Naive B cell (primary cell): ENCODE measurements at regions not wholly inside any gene's neighbourhood (a gene's known extent, or its start where the extent isn't known, plus 50 kb on each side); places are given as distances from the start of the nearest gene placed in this dataset.
"Not testable (repeated sequence)": the region's sequence is repeated elsewhere in the genome, so short reads cannot be mapped to it uniquely, and the experiment has no call there.

Experiments used
- ATAC-seq, 2 donors: fragments of 150-1000 bp; cut with Tn5 transposase; 2 replicates each; pipeline ENCODE4 v1.10.0; 2021; ENCODE audit warnings: low read depth in 2 of 2, mild to moderate bottlenecking in 2 of 2, moderate library complexity in 2 of 2
- DNase-seq: peaks from one replicate; pipeline ENCODE4 v3.0.0; 2022
- H3K27ac Mint-ChIP-seq, 6 donors: one replicate each; pipeline ENCODE4 v1.8.0; 2020 to 2022; ENCODE audit warnings: mild to moderate bottlenecking in 6 of 6, mixed read lengths in 6 of 6, moderate library complexity in 5 of 6, inconsistent platforms in 2 of 6
- H3K27me3 Mint-ChIP-seq, 3 donors: one replicate each; pipeline ENCODE4 v1.8.0; 2021 to 2022; ENCODE audit warnings: mixed read lengths in 3 of 3, mild to moderate bottlenecking in 1 of 3
- H3K36me3 Mint-ChIP-seq, 2 donors: one replicate each; pipeline ENCODE4 v1.8.0; 2020 to 2022; ENCODE audit warnings: mixed read lengths in 2 of 2, inconsistent platforms in 1 of 2, mild to moderate bottlenecking in 1 of 2
- H3K4me1 Mint-ChIP-seq, 3 donors: one replicate each; pipeline ENCODE4 v1.8.0; 2020 to 2022; ENCODE audit warnings: mixed read lengths in 3 of 3, inconsistent platforms in 1 of 3, mild to moderate bottlenecking in 1 of 3, moderate library complexity in 1 of 3
- H3K4me3 Mint-ChIP-seq, 8 donors: one replicate each; pipeline ENCODE4 v1.8.0; 2020 to 2022; ENCODE audit warnings: mild to moderate bottlenecking in 8 of 8, mixed read lengths in 8 of 8, moderate library complexity in 8 of 8, inconsistent platforms in 2 of 8
- H3K9me3 Mint-ChIP-seq, 7 donors: one replicate each; pipeline ENCODE4 v1.8.0; 2020 to 2022; ENCODE audit warnings: mixed read lengths in 7 of 7, mild to moderate bottlenecking in 5 of 7, inconsistent platforms in 2 of 7, moderate library complexity in 1 of 7

DNA sequence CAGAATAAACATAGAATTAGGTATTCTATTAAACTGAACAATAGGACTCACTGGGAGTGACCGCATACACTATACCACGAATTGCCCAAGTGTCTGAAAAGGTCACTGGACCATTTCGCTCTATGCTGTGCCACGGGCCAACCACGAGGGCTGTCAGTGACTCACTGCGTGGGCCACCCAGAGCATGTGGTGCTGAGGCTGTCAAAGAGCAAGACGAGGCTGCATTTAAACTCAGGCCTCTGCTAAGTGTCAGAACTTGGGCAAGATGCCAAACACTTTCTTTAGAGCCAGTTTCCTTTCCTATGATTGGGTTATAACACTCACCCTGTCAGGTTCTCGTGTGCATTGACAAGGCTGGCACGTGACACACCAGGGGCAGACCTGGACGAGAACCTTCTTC is 97.5 kb downstream of the SH3YL1 start:
- DNase-seq (no peak), ATAC-seq (no peak)
- no peaks in the 10 kb centered on the region for H3K4me1 Mint-ChIP-seq
- H3K4me3 Mint-ChIP-seq, result no peak overlapping the region
- H3K27me3 Mint-ChIP-seq, result peaks cover 32 to 52% (median 49%) of the 10 kb centered on the region in 3 donors
- no peak overlapping the region for H3K27ac Mint-ChIP-seq
- H3K36me3 Mint-ChIP-seq, result no peaks in the 10 kb centered on the region
- H3K9me3 Mint-ChIP-seq, result peaks cover 0 to 4% (median 0%) of the 10 kb centered on the region in 7 donors

DNA sequence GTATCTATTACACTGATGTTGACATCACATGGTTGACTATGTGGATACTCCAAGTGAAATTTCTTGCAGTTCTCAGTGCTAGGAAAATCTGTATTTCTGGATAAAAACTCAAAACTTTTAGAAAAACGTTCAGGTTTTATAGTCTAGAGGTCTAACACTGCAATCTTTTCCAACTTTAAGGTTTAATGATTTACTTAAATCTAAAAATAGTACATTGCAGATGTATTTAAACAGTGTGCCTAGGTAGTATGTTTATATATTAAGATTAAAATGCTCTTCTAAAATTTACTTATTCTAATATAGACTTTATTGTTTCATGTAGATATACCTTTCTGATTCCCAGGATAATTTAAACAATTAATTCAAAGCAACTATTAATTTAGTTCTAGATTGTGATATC is 98.3 kb downstream of the SH3YL1 start:
- Mint-ChIP-seq H3K9me3 (peaks cover 0 to 4% (median 0%) of the 10 kb centered on the region in 7 donors), H3K4me1 (no peaks in the 10 kb centered on the region), H3K27ac (no peak overlapping the region), H3K27me3 (peaks cover 32 to 52% (median 50%) of the 10 kb centered on the region in 3 donors), H3K36me3 (no peaks in the 10 kb centered on the region), H3K4me3 (no peak overlapping the region)
- DNase-seq (no peak), ATAC-seq (no peak)

DNA sequence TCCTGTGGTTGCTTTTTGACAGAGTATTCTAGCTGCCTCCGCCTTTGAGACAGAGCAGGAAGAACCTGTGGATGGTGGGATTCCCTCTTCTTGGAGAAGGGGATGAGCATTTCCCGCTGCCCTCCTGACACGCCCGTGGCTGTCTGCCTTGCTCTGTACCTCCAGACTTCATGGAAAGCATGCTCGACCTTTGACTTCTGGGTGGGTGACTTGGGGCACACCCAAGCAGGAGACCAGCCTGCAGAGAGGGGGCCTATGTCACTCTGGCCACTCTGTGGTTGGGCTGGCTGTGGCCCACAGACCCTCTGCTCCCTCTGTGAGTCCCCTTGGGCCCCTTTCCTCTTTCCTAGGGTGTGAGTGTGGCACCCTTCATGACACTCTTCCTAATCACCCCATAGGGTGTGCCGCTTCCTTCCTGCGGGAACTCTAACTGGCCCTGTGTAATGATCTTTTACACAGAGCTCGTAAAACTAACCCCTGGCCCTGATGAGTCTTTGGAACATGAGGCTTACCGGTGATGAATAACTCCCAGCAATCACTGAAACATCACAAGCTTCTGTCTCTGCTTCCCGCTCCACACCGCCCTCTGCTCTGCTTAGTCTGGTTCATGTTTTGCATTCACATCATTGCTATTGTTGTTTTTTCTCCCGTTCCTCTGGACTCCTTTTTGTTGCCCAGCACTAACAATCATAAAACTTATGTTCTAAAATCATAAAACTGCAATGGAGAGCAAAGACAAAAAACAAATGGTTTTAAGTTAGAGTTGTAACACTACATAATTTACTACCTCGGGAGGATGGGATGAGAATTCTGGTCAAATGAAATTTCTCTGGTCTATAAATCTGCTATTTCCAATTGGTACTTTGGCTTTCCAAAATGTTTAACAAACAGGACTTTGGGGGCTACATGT is 101.1 kb downstream of the SH3YL1 start:
- Mint-ChIP-seq H3K27me3 (peaks cover 16 to 47% (median 41%) of the 10 kb centered on the region in 3 donors), H3K9me3 (peaks cover 0 to 4% (median 0%) of the 10 kb centered on the region in 7 donors), H3K36me3 (no peaks in the 10 kb centered on the region), H3K27ac (no peak overlapping the region), H3K4me3 (no peak overlapping the region), H3K4me1 (no peaks in the 10 kb centered on the region)
- DNase-seq, result no peak
- ATAC-seq, result no peak

DNA sequence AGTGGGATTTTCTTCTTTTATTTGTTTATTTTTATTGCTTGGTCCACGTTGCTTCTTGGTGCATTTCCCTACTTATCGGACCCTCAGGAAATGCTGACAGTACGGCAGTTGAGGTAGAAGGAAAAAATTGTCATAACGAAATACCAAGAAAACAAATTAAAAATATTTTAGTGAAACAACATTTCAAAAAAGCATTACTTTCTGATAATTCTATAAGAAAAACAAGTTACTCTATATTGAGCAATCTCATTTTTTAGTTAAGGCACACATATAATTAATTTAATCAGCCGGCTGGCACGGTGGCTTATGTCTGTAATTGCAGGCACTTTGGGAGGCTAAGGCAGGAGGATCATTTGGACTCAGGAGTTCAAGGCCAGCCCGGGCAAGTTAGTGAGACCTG is 102.1 kb downstream of the SH3YL1 start:
- Mint-ChIP-seq H3K4me1 (no peaks in the 10 kb centered on the region), H3K9me3 (peaks cover 0 to 4% (median 0%) of the 10 kb centered on the region in 7 donors), H3K4me3 (no peak overlapping the region), H3K27ac (no peak overlapping the region), H3K27me3 (peaks cover 16 to 41% (median 35%) of the 10 kb centered on the region in 3 donors), H3K36me3 (no peaks in the 10 kb centered on the region)
- no peak for ATAC-seq
- DNase-seq, result no peak

DNA sequence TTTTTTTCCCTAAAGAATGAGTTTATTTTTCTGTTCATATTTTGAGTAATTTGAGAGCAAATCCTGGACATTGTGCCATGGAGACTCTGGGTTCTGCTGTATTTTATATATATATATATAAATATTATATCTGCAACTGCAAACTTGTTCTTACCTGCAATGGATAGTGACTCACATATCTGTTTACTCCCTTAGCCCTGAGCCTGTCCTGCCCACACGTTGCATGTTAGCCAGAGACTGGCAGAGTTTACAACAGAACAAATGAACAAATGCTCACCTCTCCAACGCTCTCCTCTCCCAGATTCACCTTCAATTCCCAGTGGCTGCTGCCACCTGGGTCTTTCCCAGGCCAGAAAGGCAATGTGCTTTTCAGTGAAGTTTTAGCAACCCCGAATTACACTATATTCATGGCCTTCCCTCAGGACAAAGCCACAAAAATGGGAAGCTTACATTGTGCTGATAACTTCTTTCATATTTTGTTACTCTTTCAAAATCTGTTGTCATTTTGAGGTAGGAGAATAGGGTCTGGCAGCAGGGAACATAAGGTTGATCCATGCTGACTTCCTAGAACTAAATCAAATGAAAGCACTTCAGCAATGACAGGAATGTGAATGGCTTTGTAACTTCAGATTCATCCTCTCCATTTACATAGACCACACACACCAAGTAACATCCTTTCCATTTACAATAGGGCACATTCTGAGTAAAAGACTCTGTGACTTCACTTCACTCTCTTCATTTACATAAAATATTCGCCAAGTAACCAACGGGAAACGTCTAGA is 105.4 kb upstream of the FAM110C start:
- Mint-ChIP-seq H3K27ac (no peak overlapping the region), H3K27me3 (peaks cover 26 to 62% (median 32%) of the 10 kb centered on the region in 3 donors), H3K36me3 (no peaks in the 10 kb centered on the region), H3K9me3 (no peaks in the 10 kb centered on the region), H3K4me1 (no peaks in the 10 kb centered on the region), H3K4me3 (no peak overlapping the region)
- ATAC-seq, result no peak
- no peak for DNase-seq

DNA sequence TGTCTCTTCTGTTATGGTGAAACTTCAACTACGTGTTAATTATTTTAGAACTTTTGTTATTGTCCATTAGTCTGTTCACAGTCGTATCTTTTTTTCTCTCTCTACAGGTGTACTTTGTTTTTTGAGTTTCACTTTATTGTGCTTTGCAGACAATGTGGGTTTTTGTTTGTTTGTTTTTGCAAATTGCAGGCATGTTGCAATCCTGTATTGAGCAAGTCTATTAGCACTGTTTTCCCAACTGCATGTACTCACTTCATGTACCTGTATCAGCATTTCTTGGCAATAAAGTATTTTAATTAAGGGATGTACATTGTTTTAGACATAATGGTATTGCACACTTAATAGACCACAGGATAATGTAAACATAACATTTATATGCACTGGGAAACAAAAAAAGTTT is 99.1 kb upstream of the FAM110C start:
- H3K9me3 Mint-ChIP-seq, result no peaks in the 10 kb centered on the region
- no peak for ATAC-seq
- no peaks in the 10 kb centered on the region for H3K4me1 Mint-ChIP-seq
- H3K4me3 Mint-ChIP-seq, result no peak overlapping the region
- peaks cover 16 to 37% (median 34%) of the 10 kb centered on the region in 3 donors for H3K27me3 Mint-ChIP-seq
- H3K36me3 Mint-ChIP-seq, result no peaks in the 10 kb centered on the region
- no peak overlapping the region for H3K27ac Mint-ChIP-seq
- no peak for DNase-seq

DNA sequence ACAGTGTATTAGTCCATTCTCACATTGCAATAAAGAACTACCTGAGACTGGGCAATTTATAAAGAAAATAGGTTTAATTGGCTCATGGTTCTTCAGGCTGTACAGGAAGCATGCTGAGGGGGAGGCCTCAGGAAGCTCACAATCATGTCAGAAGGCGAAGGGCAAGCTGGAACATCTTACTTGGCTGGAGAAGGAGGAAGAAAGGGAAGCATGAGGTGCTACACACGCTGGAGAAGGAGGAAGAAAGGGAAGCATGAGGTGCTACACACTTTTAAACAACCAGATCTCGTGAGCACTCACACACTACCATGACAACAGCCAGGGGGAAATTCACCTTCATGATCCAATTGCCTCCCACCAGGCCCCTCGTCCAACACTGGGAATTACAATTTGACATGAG is 95.3 kb upstream of the FAM110C start:
- peaks cover 16 to 41% (median 20%) of the 10 kb centered on the region in 3 donors for H3K27me3 Mint-ChIP-seq
- H3K9me3 Mint-ChIP-seq, result no peaks in the 10 kb centered on the region
- H3K4me1 Mint-ChIP-seq, result no peaks in the 10 kb centered on the region
- ATAC-seq (no peak), DNase-seq (no peak)
- H3K36me3 Mint-ChIP-seq, result no peaks in the 10 kb centered on the region
- H3K27ac Mint-ChIP-seq, result no peak overlapping the region
- H3K4me3 Mint-ChIP-seq, result no peak overlapping the region

DNA sequence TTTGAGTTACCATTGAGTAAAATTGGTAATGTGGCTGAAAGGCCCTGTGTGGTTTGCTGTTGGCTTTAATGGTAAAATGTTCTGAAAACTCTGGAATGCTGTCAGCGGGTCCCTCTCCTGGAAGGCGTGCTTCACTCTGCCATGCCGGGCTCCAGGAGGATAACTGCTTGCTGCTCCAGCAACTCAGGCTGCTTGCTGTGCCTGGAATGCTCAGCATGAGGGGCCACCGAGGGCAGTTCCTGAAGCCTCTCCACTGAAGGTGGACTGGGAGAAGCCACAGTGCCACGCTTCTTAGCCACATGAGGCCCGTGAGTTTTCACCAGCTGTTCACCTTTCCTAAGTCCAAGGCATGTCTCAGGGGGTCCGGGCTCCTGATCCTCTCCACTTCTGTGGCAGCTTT is 90.4 kb upstream of the FAM110C start:
- H3K4me3 Mint-ChIP-seq, result no peak overlapping the region
- H3K27me3 Mint-ChIP-seq, result peaks cover 36 to 55% (median 38%) of the 10 kb centered on the region in 3 donors
- peaks cover 0 to 4% (median 0%) of the 10 kb centered on the region in 7 donors for H3K9me3 Mint-ChIP-seq
- no peaks in the 10 kb centered on the region for H3K4me1 Mint-ChIP-seq
- no peaks in the 10 kb centered on the region for H3K36me3 Mint-ChIP-seq
- DNase-seq (no peak), ATAC-seq (no peak)
- no peak overlapping the region for H3K27ac Mint-ChIP-seq

DNA sequence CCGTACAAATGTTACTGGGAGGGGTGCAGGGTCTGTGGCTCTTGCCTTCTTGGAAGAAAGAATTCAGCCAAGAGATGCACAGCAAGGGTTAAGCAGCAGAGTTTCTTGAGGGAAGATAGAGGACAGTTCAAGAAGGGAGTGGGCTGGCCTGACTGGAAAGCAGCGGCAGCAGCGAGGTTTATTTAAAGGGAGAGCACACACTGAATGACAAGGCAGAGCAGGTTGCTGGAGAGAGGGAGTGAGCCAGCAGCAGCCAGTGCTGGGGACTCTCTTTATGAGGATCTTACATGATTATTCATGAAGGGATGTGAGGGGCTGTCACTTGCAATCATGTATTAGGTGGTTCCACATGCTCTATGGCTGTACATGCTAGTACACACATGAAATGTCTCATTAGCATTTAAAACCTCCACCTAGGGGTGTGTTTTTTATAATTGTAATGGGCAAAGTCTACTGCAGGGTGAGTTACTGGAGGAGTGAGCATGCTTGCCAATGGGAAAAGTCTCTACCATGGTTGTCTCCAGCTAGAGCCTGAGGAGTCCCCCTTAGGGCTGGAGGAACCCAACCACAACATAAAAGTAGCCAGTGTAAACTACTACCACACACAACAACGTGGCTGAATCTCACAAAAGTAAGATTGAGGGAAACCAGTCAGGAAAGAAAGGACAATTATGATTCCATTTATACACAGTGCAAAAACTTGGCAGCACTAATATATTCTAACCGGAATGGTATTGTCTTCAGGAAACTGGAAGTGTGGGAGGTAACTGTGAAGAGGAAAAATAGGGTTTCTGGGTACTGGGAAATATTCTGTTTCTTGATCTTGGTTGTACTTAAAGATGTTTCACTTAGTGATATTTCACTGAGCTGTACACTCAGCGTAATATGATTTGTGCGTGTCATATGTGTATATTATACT is 87.6 kb upstream of the FAM110C start:
- H3K36me3 Mint-ChIP-seq, result no peaks in the 10 kb centered on the region
- ATAC-seq, result no peak
- peaks cover 0 to 10% (median 4%) of the 10 kb centered on the region in 7 donors for H3K9me3 Mint-ChIP-seq
- H3K4me3 Mint-ChIP-seq, result no peak overlapping the region
- H3K27me3 Mint-ChIP-seq, result peaks cover 37 to 56% (median 39%) of the 10 kb centered on the region in 3 donors
- no peak overlapping the region for H3K27ac Mint-ChIP-seq
- H3K4me1 Mint-ChIP-seq, result no peaks in the 10 kb centered on the region
- no peak for DNase-seq

DNA sequence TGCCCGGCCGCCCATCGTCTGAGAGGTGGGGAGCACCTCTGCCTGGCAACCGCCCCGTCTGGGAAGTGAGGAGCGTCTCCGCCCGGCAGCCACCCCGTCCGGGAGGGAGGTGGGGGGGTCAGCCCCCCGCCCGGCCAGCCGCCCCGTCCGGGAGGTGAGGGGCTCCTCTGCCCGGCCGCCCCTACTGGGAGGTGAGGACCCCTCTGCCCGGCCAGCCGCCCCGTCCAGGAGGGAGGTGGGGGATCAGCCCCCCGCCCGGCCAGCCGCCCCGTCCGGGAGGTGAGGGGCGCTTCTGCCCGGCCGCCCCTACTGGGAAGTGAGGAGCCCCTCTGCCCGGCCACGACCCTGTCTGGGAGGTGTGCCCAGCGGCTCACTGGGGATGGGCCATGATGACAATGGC is 80.5 kb upstream of the FAM110C start:
- not testable (repeated sequence) for DNase-seq, H3K36me3 Mint-ChIP-seq, ATAC-seq, H3K4me3 Mint-ChIP-seq, H3K27ac Mint-ChIP-seq, H3K4me1 Mint-ChIP-seq
- H3K27me3 Mint-ChIP-seq, result peaks cover 36 to 40% (median 39%) of the 10 kb centered on the region in 3 donors
- peaks cover 0 to 15% (median 3%) of the 10 kb centered on the region in 7 donors for H3K9me3 Mint-ChIP-seq

DNA sequence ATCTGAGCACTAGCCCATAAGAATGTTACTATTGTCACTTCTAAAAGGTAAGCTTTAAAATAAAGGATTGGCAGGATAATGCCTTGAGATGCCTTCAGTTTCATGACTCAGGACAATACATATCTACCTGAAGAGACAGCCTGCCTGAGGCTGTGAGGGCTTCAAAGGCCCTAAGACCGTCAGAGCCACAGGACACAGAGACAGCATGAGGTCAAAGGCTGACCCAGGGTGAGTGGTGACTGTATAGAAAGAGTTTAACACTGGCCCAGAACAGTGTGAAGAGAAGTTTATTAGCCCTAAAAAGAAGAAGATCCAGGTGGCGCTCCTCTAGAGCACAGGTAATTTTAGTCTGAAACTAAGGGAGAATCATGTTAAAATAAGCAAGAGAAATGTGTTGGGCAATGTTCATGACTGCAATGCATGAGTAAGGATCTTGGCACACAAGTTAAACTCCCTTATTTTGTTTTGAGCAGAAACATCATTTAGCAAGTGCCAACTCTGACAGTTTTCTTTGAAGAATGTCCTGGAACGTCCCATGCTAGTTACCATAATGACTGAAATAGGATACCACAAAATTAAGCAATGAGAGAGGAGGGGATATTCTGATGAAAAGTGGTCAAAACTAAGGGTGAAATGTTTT is 78.1 kb upstream of the FAM110C start:
- H3K9me3 Mint-ChIP-seq, result peaks cover 0 to 9% (median 0%) of the 10 kb centered on the region in 7 donors
- no peaks in the 10 kb centered on the region for H3K4me1 Mint-ChIP-seq
- no peak overlapping the region for H3K4me3 Mint-ChIP-seq
- DNase-seq, result no peak
- H3K27me3 Mint-ChIP-seq, result peaks cover 33 to 34% (median 33%) of the 10 kb centered on the region in 3 donors
- no peak overlapping the region for H3K27ac Mint-ChIP-seq
- no peaks in the 10 kb centered on the region for H3K36me3 Mint-ChIP-seq
- ATAC-seq, result no peak

DNA sequence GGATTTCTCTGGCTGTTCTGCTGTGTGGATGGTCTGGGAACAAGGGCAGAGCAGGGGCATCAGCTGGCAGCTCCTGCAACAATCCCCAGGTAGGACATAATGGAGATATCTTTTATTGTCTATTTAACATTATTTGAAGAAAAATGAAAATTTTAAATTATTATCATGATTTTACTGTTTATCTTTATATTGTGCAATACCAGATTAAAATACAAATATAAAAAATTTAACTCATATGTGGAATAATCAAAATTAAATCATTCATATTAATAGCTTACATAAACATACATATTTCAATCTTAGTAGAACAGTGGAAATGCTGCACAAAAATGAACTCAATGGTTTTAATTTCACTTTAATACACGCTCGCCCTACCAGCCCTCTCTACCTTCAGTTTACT is 70.6 kb upstream of the FAM110C start:
- DNase-seq (no peak), ATAC-seq (no peak)
- no peaks in the 10 kb centered on the region for H3K9me3 Mint-ChIP-seq
- H3K4me1 Mint-ChIP-seq, result no peaks in the 10 kb centered on the region
- peaks cover 20 to 44% (median 29%) of the 10 kb centered on the region in 3 donors for H3K27me3 Mint-ChIP-seq
- no peak overlapping the region for H3K4me3 Mint-ChIP-seq
- H3K27ac Mint-ChIP-seq, result no peak overlapping the region
- no peaks in the 10 kb centered on the region for H3K36me3 Mint-ChIP-seq
